Activated naive CD4-positive, alpha-beta T cell treated with anti-CD3 and anti-CD28 coated beads, Interleukin-2, amount 50 U/mL, for 72 hours (primary cell): ENCODE measurements at regions not wholly inside any gene's neighbourhood (a gene's known extent, or its start where the extent isn't known, plus 50 kb on each side); places are given as distances from the start of the nearest gene placed in this dataset.

Source experiments
- ATAC-seq, 2 donors: fragments of 150-1000 bp; cut with Tn5 transposase; 2 replicates each; pipeline ENCODE4 v1.10.0; 2021; ENCODE audit warnings: mild to moderate bottlenecking in 2 of 2, moderate library complexity in 2 of 2
- DNase-seq, 2 donors: peaks; one replicate each; pipeline ENCODE4 v3.0.0; 2021 to 2022; ENCODE audit warnings: low spot score in 2 of 2
- H3K27ac Mint-ChIP-seq, 2 donors: one replicate each; pipeline ENCODE4 v1.8.0; 2022; ENCODE audit warnings: mild to moderate bottlenecking in 2 of 2, mixed read lengths in 2 of 2
- H3K36me3 Mint-ChIP-seq, 2 donors: one replicate each; pipeline ENCODE4 v1.8.0; 2022; ENCODE audit warnings: mixed read lengths in 2 of 2
- H3K9me3 Mint-ChIP-seq, 2 donors: one replicate each; pipeline ENCODE4 v1.8.0; 2022; ENCODE audit warnings: mixed read lengths in 2 of 2

GRCh38 chr18:54710900-54711281 lies 117.4 kb upstream of the RAB27B start:
- H3K36me3 Mint-ChIP-seq = no peaks in the 10 kb centered on the region

GRCh38 chr18:54712306-54712705 lies 116.0 kb upstream of the RAB27B start:
- Mint-ChIP-seq H3K27ac (no peak overlapping the region), H3K9me3 (no peaks in the 10 kb centered on the region), H3K36me3 (no peaks in the 10 kb centered on the region)
- peak; percentile 63 to 83 for ATAC-seq
- DNase-seq = no peak

More at GRCh38 chr18:54710900-54711281, 117.4 kb upstream of the RAB27B start:
- no peaks in the 10 kb centered on the region for H3K9me3 Mint-ChIP-seq
- no peak overlapping the region for H3K27ac Mint-ChIP-seq
- ATAC-seq (no peak), DNase-seq (no peak)

DNA sequence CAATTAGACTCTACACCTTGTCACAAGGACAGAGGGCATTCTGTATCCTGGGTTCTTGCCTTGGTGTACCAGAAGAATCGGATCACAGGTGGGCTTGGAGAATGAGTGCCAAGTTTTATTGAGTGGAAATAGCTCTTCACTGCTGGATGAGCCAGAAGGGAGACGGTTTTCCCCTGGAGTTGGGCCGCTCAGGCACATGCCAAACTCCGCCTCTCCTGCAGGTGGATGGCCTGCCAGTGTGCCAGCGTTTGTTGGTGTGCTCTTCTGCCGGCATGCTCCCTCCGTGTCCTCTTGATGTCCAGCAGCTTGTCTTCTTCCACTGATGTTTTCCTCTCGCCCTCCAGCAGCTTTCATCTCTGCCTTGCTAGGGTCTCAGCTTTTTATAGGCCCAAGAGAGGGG lies 115.5 kb upstream of the RAB27B start:
- ATAC-seq (no peak), DNase-seq (no peak)
- peak overlapping the region in 1 of 2 donors; percentile 31 for H3K27ac Mint-ChIP-seq
- H3K36me3 Mint-ChIP-seq = no peaks in the 10 kb centered on the region
- no peaks in the 10 kb centered on the region for H3K9me3 Mint-ChIP-seq

DNA sequence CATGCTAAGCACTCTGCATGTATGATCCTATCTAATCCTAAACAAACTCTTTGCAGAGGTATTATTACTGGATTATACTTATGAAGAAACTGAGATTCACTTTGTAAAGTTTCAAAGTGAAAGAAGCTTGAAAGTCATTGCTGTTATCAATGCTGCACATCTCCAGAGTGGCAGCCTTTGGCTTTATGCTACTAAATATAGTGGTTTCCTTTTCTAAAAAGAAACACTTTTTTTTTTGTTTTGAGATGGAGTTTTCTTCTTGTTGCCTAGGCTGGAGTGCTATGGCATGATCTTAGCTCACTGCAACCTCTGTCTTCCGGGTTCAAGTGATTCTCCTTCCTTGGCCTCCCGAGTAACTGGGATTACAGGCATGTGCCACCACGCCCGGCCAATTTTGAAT lies 114.9 kb upstream of the RAB27B start:
- ATAC-seq = peak in 1 of 2 donors; percentile 22
- H3K27ac Mint-ChIP-seq = peak overlapping the region in 1 of 2 donors; percentile 31
- H3K9me3 Mint-ChIP-seq = no peaks in the 10 kb centered on the region
- no peaks in the 10 kb centered on the region for H3K36me3 Mint-ChIP-seq
- DNase-seq = no peak

- ATAC-seq (no peak), DNase-seq (no peak)
- H3K9me3 Mint-ChIP-seq = no peaks in the 10 kb centered on the region
- no peak overlapping the region for H3K27ac Mint-ChIP-seq
- no peaks in the 10 kb centered on the region for H3K36me3 Mint-ChIP-seq
These were observed 113.4 kb upstream of the RAB27B start for GRCh38 chr18:54714851-54715250.

DNA sequence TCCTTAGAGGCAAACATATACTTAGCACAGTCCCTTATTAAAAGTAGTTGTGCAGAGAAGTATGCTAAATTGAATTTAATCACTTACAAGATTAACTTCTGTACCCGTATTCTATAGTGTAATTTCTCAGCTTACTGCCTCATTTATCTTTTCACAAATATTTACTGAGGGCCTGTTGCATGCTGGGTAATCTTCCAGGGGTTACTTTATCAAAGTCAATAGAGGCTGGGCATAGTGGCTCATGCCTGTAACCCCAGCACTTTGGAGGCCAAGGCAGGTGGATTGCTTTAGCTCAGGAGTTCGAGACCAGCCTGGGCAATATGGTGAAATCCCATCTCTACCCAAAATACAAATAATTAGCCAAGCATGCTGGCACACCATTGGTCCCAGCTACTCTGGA lies 111.7 kb upstream of the RAB27B start:
- DNase-seq = no peak
- Mint-ChIP-seq H3K36me3 (no peaks in the 10 kb centered on the region), H3K9me3 (no peaks in the 10 kb centered on the region), H3K27ac (no peak overlapping the region)
- no peak for ATAC-seq

- DNase-seq = peak in 1 of 2 donors; percentile 45
- ATAC-seq = peak; percentile 77 to 86
- no peaks in the 10 kb centered on the region for H3K9me3 Mint-ChIP-seq
- no peaks in the 10 kb centered on the region for H3K36me3 Mint-ChIP-seq
- no peak overlapping the region for H3K27ac Mint-ChIP-seq
These were observed 110.4 kb upstream of the RAB27B start for GRCh38 chr18:54717673-54718407.

GRCh38 chr18:54718408-54718773 lies 109.9 kb upstream of the RAB27B start:
- H3K36me3 Mint-ChIP-seq = no peaks in the 10 kb centered on the region
- DNase-seq (no peak), ATAC-seq (peak; percentile 31 to 55)
- no peak overlapping the region for H3K27ac Mint-ChIP-seq
- no peaks in the 10 kb centered on the region for H3K9me3 Mint-ChIP-seq

- DNase-seq (no peak), ATAC-seq (no peak)
- H3K9me3 Mint-ChIP-seq = no peaks in the 10 kb centered on the region
- H3K27ac Mint-ChIP-seq = no peak overlapping the region
- H3K36me3 Mint-ChIP-seq = no peaks in the 10 kb centered on the region
These were observed 107.7 kb upstream of the RAB27B start for GRCh38 chr18:54720620-54721019.

GRCh38 chr18:54726143-54726542 lies 102.1 kb upstream of the RAB27B start:
- no peak for DNase-seq
- Mint-ChIP-seq H3K27ac (no peak overlapping the region), H3K36me3 (no peaks in the 10 kb centered on the region), H3K9me3 (no peaks in the 10 kb centered on the region)
- no peak for ATAC-seq

- peaks cover 0 to 6% of the 10 kb centered on the region in 2 donors for H3K36me3 Mint-ChIP-seq
These were observed 94.2 kb upstream of the RAB27B start for GRCh38 chr18:54734059-54734458.

GRCh38 chr18:54736981-54737380 lies 91.3 kb upstream of the RAB27B start:
- ATAC-seq (peak; percentile 29 to 64), DNase-seq (no peak)
- Mint-ChIP-seq H3K9me3 (peaks cover 0 to 8% of the 10 kb centered on the region in 2 donors), H3K27ac (no peak overlapping the region), H3K36me3 (peaks cover 0 to 6% of the 10 kb centered on the region in 2 donors)

More at GRCh38 chr18:54734059-54734458, 94.2 kb upstream of the RAB27B start:
- DNase-seq (no peak), ATAC-seq (no peak)
- Mint-ChIP-seq H3K27ac (no peak overlapping the region), H3K9me3 (peaks cover 0 to 8% of the 10 kb centered on the region in 2 donors)

DNA sequence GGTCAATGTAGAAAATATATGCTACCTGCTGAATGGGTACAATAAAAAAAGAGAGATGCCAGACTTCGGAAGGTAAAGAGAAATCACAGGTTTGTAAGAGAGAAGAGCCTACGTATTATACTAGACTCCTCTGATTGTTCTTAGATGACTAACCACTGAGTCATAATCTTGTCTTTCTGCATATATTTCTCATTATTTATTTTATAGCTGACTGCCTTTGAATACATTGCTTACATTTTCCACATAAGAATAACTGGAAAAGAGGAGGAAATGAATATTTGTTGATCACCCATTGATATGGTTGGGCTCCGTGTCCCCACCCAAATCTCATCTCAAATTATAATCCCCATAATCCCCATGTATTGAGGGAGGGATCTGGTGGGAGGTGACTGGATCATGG lies 90.3 kb upstream of the RAB27B start:
- Mint-ChIP-seq H3K36me3 (peaks cover 0 to 6% of the 10 kb centered on the region in 2 donors), H3K27ac (no peak overlapping the region), H3K9me3 (peaks cover 0 to 8% of the 10 kb centered on the region in 2 donors)
- peak; percentile 45 to 57 for ATAC-seq
- no peak for DNase-seq

- peaks cover 0 to 6% of the 10 kb centered on the region in 2 donors for H3K36me3 Mint-ChIP-seq
- H3K27ac Mint-ChIP-seq = no peak overlapping the region
- H3K9me3 Mint-ChIP-seq = peaks cover 0 to 8% of the 10 kb centered on the region in 2 donors
- DNase-seq = no peak
- ATAC-seq = no peak
These were observed 88.8 kb upstream of the RAB27B start for GRCh38 chr18:54739476-54739875.

DNA sequence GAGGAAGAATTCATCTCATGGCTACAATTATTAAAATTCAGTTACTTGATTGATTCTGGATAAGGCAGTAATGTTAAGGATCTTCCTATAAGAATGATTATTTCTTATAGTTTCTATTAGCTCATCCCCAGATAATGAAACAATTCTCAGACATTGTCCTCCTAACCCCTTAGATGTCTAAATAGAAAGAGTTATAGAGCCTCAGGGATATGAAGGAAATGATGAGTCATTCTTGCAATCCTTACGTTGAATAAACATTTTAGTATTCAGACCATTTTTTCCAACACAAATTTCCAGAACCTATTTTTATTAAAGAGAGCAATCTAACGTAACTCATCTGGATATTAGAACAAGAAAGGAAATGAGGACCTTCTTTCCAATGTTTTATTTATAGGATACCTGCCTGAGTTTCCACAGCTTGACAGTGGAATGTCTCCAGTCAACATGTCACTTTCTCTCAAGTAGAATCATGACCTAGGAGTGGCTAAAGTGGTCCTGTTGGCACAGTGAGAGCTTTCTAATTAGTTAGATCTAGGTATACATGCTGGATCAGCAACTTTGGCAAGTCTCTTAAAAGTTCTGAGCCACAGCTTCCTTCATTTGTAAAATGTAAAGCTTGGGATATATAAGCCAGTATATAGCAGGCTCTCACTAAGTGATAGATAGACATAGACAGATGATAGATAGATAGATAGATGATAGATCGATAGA lies 88.0 kb upstream of the RAB27B start:
- no peak overlapping the region for H3K27ac Mint-ChIP-seq

GRCh38 chr18:54742120-54742519 lies 86.2 kb upstream of the RAB27B start:
- no peak for ATAC-seq
- peaks cover 0 to 8% of the 10 kb centered on the region in 2 donors for H3K9me3 Mint-ChIP-seq
- H3K27ac Mint-ChIP-seq = no peak overlapping the region
- no peak for DNase-seq
- peaks cover 0 to 6% of the 10 kb centered on the region in 2 donors for H3K36me3 Mint-ChIP-seq

More for the DNA sequence above, 88.0 kb upstream of the RAB27B start:
- DNase-seq (no peak), ATAC-seq (no peak)
- Mint-ChIP-seq H3K9me3 (peaks cover 0 to 8% of the 10 kb centered on the region in 2 donors), H3K36me3 (peaks cover 0 to 6% of the 10 kb centered on the region in 2 donors)

GRCh38 chr18:54742659-54743604 lies 85.3 kb upstream of the RAB27B start:
- Mint-ChIP-seq H3K9me3 (peaks cover 0 to 8% of the 10 kb centered on the region in 2 donors), H3K36me3 (peaks cover 0 to 6% of the 10 kb centered on the region in 2 donors), H3K27ac (no peak overlapping the region)
- no peak for DNase-seq
- ATAC-seq = no peak
